Central memory CD4-positive, alpha-beta T cell (primary cell): ENCODE measurements at regions not wholly inside any gene's neighbourhood (a gene's known extent, or its start where the extent isn't known, plus 50 kb on each side); places are given as distances from the start of the nearest gene placed in this dataset.

Source experiments
- DNase-seq: peaks from one replicate; pipeline ENCODE4 v3.0.0; 2022

DNA sequence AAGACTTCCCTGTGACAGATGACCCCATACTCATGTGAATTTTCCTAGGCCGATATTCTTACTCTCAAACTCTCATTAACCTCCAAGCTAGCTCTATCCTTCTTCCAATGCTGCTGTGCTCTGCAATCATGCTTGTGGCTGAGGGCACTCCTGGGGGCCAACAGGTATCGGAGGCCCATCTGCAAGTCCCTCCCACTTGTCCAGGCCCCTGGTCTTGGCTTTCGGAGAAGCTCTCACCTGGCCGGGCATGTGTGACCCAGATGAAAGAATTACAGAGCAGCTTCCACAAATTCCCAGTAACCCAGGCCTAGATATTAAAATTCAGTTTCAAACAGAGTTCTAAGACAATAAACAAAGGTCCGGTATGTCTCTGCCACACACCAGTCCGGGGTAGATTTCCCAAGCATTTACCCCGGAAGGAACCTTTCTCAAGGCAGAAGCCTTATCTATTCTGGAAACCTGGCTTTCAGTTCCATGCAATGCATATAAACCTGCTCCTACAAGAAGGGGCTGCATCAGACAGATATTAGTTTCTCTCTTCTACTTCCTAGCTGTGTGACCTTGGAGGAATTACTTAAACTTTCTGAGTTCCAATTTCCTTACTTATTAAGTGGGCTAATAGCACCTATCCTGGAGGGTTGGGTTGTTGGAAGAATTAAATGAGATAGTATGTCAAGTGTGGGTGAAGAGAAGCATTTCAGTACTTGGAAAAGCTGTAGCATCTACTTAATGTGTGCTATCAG lies 270.8 kb downstream of the PTTG2 start:
- no peak for DNase-seq

DNA sequence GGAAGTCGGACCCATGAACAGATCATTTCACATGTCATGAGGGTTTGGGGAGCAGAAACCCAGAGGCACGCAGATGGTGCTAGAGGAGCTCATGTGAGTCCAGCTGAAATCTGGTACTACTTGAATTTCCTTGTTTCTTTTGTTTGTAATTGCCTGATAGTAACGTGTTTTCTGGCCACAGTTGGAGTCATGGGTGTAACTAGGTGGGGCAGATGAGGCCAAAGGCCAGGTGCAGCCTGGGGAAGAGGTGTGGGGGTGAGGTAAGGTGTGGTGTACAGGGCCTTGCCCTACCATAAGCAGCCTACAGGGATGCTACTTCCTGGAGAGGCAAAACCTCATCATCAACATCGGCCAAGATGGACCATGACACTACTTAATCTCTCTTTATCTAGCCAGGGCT lies 271.4 kb downstream of the PTTG2 start:
- no peak for DNase-seq

DNA sequence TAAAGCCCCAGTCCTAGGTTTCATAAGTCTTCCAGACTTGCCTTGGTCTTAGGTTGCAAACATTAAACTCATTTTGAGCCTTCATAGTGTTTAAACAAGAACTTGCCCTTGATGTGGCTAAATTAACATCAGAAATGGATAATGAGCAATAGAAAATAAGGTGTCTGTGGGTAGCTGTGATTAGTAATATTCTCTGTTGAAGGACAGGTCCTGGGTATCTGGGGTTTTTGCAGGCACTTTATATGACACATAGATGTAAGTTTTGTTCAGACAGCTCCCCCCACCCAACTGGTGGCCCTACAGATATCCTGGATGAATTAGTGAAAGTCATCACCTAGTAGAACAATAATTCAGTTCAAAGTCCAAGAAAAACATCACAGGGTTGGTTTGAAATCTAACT lies 272.5 kb downstream of the PTTG2 start:
- no peak for DNase-seq

DNA sequence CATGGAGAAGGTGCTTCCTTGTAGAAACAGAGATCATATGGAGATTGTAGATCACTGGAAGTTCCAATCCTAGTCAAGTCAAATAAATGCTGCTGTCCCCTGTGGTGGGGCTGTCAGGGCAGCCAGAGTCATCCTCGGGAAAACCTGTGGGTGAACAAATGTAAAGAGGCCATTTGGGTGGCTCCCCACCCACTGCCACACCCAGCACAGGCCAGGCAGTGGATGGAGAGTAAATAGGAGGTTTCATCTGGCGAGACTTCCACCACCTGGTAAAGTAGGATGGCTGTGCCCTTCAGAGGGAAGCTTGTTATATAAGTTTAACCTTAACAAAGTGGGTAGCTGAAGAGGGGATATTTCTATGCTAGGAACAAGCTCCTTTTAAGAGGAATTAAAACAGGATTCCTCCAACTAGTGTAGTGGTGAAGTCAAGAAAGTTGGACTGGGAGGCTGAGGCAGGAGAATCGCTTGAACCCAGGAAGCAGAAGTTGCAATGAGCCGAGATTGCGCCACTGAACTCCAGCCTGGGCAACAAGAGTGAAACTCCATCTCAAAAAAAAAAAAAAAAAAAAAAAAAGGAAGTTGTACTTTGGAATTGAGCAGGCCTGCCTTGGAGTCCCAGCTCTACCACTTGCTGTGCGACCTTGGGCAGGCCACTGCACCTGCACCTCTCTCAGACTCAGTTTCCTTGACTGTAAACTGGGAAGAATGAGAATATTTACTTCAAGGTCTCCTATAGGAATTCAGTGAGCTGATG lies 273.7 kb downstream of the PTTG2 start:
- DNase-seq = no peak

DNA sequence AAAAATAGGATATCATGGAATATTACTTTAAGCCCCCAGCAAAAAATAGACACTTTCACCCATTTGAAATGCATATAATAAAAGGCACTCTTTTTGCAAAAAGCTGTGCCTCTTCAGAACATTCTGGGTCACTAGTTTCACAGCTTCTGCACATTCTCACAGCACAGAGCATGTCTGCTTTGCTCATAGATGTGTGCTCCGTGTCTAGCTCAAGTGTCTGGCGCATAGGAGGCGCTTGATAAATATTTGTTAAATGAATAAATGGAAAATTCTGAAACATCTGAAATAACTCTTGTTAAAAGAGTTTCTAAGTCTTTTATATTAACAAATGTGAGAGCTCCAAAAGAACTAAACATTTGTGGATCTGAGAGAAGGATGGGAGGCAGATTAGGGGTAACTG lies 275.2 kb downstream of the PTTG2 start:
- DNase-seq = no peak

DNA sequence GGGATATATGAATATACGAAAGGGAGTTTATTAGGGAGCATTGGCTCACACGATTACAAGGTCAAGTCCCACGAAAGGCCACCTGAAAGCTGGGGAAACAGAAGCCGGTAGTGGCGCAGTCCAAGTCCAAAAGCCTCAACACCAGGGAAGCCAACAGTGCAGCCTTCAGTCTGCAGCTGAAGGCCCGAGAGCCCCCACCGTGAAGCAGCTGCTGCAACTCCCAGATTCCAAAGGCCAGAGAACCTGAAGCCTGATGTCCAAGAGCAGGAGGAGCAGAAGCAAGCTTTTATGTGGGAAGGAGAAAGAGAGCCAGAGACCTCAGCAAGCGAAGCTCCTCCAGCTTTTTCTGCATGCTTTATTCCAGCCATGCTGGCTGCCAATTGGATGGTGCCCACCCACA lies 275.8 kb downstream of the PTTG2 start:
- DNase-seq = no peak

DNA sequence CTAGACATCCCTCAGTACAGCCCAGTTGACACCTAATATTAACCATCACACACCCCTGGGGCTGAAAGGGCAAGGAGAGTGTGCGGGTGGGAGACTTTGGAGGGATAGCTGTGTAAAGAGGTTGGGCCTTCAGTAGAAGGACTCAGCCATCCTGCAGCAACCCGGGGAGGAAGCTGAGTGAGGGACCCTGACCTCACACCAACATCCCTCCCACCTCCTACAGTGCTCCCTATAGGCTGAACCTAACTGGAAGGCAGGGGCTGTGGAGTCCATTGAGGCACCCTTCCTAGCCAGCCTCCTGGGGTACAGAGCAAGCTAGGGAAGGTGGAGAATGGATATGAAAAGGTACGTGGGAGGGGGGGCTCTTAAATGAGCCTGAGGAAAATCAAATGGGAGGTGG lies 276.3 kb downstream of the PTTG2 start:
- DNase-seq = no peak

DNA sequence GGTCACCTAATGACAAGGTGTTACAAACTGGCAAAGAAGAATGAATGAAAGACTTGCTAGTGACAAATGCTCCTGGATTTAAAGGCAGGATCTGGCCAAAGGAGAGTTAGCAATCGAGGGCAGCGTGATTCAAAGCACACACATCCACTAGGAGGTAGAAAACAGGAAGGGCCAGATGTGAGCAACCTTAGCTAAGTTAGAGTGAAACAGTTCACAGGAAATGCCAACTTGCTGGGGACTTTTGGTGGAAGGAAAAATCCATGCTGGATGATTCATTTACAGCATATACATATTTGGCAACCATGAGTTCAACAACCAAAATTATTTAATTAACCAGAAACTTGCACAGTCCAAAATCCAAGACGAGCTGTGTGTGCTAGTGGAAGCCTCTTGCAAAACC lies 276.9 kb downstream of the PTTG2 start:
- no peak for DNase-seq

DNA sequence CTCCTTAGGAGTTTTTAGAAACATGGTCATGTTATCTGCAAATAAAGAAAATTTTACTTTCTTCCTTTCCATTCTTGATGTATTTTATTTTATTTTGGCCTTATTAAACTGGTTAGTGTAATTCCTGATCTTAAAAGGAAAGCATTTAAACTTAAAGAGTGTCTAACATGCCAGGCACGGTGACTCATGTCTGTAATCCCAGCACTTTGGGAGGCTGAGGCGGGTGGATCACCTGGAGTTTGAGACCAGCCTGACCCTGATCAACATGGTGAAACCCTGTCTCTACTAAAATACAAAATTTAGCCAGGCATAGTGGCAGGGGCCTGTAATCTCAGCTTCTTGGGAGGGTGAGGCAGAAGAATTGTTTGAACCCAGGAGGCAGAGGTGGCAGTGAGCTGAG lies 281.3 kb downstream of the PTTG2 start:
- no peak for DNase-seq

DNA sequence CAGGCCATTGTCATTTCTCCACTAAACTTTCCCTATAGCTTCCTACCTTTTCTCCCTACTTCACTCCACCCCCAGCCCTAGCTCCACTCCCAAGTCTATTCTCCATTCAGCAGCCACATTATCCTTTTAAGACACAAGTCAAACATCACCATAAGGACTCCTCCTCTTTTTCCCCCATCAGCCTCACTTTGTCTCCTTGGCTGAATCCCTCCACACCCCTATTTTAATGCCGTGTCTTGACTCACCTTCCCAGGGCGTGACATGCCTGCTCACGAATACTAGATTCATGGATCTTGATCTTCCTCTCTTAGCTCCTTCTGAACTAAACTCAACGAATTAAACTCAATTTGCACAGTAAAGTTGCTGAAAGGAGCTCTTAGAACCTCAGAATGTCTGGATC lies 281.9 kb downstream of the PTTG2 start:
- no peak for DNase-seq

DNA sequence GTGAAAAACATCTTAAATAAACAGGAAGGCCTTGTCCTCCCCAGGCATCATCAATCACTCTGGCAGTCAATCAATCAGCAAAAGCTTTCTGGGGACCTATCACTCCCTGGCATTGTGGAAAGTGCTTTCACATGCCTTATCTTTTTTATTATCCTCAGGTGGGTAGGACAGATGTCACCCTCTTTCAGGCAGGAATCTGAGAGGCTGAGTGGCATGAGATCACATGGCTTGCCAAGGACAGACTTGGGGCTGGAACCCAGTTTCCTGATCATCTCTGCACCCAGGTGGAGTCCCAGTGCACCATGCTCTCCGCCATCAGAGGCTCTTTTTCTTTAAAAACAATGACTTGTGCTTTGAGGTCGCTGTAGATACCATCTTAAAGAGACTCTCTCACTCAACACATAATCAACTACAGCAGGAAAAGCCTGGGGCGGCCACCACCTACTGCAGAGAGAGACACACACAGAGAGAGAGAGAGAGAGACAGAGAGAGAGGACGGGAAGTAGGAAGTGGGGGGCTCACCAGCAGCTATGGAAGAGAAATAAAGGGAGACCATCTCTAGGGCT lies 282.7 kb downstream of the PTTG2 start:
- no peak for DNase-seq

DNA sequence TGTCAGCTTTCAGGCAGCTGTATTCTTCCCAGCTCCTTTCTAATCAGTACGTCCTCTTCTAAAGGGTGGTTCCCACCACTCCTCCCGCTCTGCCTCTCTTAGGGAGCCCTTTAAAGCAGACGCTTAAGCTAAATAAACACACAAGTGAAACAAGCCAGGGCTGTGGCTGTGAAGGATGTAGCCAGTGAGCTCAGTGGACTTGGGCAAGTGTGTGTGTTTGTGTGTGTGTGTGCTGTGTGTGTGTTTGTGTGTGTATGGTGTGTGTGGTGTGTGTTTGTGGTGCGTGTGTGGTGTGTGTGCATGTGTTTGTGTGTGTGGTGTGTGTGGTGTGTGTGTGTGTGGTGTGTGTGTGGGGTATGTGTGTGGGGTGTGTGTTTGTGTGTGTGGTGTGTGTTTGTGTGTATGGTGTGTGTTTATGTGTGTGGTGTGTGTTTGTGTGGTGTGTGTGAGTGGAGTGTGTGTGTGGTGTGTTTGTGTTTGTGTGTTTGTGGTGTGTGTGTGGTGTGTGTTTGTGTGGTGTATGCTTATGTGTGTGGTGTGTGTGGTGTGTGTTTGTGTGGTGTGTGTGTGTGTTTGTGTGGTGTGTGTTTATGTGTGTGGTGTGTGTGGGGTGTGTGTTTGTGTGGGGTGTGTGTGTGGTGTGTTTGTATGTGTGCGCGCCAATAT lies 283.3 kb downstream of the PTTG2 start:
- no peak for DNase-seq

DNA sequence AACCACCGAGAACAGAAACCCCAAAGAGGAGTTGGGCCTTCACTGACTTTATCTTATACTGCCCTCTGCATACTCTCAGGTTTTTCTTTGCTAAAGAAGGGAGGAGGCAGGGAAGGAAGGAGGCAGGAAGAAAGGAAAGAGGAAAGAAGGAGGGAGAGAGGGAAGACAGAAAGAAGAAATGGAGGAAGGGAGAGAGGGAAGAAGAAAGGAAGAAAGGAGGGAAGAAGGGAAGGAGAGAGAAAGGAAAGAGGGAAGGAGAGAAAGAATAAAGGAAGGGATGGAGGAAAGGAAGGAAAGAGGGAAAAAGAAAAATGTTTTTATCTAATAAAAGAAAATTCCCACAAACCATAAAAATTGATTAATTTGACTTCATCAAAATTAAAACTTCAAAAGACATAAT lies 294.6 kb downstream of the PTTG2 start:
- DNase-seq = no peak

DNA sequence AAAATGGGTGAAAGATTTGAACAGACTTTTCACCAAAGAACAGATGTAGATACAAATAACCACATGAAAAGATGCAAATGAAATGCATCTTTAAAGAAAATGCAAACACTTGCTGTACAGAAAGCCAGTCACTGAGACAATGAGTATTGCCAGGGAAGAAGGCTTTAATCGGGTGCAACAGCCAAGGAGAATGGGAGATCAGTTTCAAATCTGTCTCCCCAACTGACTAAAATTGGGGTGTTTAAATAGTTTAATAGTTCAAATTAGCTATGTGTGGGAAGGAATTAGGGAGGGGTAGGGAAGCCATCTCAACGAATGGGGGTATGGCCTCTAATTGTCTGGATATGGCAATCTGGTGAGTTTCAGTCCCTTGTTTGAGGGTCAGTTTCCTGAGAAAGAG lies 295.4 kb downstream of the PTTG2 start:
- no peak for DNase-seq

DNA sequence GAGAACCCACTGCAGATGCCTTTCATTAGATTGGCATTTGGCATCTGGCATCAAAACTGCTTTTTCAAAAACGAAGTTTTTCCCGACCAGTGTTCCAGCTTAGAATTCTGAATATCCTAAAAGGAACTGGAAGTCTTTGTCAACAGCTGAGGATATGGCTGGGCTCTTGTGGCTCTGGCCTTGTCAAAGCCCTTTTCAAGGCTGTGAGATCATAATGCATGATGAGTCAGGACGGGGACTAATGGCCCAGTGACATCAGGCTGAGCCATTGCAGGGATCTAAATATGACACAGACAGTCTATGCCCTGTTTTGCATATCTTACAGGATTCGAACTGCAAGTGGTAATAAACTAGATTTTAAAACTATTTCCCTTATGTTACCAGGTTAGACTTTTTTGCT lies 306.4 kb downstream of the PTTG2 start:
- no peak for DNase-seq

DNA sequence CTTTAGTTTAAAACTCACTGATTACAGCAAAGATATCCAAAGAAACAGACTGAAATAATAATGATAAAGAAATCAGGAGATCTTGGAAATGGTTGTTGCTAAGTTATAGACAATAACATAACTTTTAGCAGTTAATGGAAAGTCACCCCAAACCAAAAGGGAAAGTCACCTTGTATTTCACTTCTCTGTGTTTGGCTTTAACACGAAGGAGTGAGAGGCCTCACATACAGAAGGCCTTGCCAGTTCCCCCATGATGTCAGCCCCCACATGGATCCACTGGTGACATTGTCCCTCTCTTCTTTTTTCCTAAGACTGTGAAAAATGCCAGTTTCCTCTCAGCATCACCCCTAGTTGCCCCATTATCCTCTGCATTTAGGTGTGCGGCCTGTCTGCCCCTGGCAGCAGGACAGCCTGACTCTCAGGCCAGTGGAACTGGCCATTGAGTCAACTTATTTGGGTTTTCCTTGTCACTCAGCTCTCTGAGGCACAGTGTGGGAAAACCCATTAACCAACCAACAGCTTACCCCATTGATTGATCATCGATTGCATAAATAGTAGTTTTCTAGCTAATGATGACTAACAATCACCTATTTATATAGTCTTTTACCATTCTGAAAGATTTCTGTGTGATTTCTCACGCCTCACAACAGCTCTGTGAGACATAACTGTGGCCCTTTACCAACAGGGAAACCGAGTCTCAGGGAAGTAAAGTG lies 308.1 kb downstream of the PTTG2 start:
- DNase-seq = no peak

DNA sequence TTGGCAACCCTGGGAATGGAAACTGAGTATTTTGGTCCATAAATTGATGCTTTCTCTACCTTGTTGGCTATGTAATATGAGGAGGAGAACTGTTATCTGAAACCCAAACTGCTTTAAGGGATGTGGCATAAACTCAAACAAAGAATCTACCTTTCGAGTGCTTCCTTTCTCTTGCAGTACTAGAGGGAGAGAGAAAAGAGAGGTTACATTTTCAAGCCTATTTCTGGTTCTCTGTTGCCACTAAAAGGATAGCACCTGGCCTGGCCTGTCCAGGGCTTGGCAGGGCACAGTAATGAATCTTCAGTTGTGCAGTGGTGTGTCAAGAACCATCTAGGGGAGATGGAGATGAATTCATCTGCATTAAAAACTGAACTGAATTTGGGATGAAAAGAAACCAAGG lies 308.6 kb downstream of the PTTG2 start:
- DNase-seq = no peak

DNA sequence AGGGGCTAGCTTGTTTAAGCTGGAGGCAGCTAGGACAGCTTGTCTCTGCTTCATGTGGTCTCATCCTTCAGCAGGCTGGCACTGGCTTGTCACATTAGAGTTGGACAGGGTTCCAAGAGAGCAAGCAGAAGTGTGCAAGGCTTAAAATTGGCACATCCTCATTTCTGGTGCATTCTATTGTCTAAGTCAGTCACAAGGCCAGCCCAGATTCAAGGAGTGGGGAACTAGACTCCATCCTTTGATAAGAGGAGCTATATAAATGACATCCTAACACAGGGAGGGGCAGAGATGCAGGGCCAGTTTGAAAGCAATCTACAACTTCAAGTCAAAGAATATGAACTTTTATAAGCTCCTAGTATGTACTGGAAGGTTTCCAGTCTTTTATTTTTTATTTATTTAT lies 313.2 kb downstream of the PTTG2 start:
- no peak for DNase-seq

DNA sequence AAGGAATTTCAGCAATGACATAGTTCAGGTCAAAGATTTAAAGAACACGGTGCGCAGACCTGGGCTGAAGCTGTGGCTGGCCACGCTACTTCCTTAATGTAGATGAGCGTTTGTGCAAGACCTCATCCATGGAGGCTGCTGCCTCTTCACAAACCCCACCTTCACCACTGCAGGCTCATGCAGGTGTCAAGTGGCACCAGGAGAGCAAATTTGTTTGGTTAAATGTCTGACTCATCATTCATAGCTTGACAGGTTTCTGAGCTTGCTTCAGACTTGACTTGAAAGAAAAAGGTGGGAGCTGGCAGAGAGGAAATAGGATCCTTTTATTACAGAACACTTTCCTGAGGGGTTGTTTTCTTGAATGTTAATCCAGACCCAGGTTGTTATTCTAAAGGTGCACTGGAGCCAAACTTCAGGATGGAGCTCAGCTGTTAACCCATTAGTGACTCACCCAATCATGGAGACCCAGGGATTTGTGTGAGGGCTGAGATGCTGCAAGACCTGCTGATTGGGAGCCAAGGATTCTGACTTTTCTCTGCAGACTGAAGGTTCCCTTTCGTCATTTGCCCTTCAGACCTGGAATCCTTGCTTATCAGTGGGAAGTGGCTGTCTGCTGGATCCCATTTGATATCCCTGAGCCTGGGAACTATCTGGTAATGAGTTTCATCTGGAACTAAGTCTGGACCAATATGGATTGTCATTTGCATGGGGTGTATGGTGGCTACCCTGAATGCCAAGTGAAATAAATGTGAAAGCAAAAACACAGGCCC lies 315.3 kb downstream of the PTTG2 start:
- DNase-seq = no peak

DNA sequence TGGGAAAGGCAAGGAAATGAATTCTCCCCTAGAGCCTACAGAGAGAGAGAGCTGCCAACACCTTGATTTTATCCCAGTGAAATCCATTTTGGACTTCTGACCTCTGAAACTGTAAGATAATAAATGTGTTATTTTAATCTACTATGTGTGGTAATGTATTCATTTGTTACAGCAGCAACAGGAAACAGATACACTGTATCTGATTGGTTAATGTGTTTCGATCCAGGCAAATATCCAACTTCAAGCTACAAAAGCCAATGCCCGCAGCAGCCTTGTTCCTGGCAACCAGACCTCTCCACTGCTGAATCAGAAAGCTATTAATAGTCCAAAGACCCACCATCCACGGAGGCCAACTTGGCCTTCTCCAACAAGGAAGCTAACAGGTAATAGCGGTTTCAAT lies 318.1 kb downstream of the PTTG2 start:
- no peak for DNase-seq

DNA sequence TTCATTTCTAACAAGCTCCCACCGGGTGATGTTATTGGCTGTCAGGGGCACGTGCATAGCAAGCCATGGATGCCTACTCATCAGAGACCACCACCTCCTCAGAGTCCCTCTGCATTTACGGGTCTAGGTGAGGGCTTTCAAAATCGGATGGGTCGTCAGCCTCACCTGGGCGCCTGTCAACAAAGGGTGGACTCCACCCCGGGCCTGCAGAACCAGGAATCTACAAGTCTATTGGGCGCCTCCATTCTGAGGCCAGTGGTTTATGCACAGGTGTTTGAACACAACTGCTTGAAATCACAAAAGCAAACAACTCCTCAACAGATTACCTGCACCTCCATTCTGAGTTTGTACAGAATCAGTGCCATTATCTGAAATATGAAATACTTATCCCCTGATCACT lies 318.9 kb downstream of the PTTG2 start:
- no peak for DNase-seq

DNA sequence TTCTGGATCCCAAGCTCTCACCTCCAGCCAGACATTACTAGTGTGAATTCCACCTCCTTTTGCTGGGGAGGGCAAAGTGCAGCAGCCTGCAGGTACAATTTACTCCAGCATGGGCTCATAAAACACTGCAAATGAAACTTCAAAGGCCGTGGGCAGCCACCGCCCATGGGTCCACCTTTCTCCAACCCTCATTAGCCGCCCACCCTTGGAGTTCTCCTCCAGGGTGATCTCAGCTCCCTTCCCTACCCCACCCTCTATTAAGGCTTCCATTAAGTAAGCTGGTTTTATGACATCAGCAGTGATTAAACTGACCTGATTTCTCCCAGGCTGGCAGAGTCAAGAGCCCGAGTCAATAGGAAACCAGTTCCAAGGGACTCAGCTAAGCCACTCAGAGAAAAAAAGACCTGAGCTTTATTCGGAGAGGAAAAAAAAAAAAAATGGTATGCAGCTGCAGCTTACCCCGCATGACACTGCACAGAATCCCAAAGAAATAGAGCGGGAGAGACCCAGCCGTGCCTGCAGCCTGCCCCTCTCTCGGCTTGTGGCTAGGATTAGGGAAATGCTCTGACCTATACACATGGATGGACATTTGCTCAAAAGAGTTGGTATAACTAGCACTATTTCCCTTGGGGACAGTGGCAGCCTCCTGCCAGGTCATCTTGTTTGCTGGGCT lies 319.6 kb downstream of the PTTG2 start:
- DNase-seq = no peak
